SK-N-SH (cell line): ENCODE measurements at regions not wholly inside any gene's neighbourhood (a gene's known extent, or its start where the extent isn't known, plus 50 kb on each side); places are given as distances from the start of the nearest gene placed in this dataset.

ENCODE experiments used
- CTCF ChIA-PET: fragments of 300-600, 350-600 bp; formaldehyde crosslinking; extraction: SDS; loops from one replicate; lab custom pipeline; 2021; lab: Yijun Ruan, JAX
- POLR2A ChIA-PET: fragments of 350-600 bp; sonication (Branson Sonifier 250); formaldehyde crosslinking; extraction: SDS; loops from one replicate; lab custom pipeline; 2020; ENCODE audit warnings: antibody characterized with exemption, inconsistent platforms; lab: Yijun Ruan, JAX
- DNase-seq: peaks from one replicate; pipeline ENCODE4 v3.0.0; 2012
- H2AFZ ChIP-seq: fragments of 200-600 bp; sonication (generic); 2 replicates; pipeline ENCODE4 v1.8.1; 2016; ENCODE audit warnings: antibody characterized with exemption, mild to moderate bottlenecking, low read depth
- H3F3A ChIP-seq: fragments of 200-600 bp; sonication (generic); replicated peaks from 2 replicates; pipeline ENCODE3; 2016; ENCODE audit warnings: antibody characterized with exemption, mild to moderate bottlenecking; ENCODE audit not compliant: insufficient read depth
- H3K27ac ChIP-seq, 2 experiments: fragments of 200-500 bp in 1 of 2; fragments of 200-600 bp in 1 of 2; sonication (Bioruptor generic) in 1 of 2; sonication (generic), shearing (Covaris generic) in 1 of 2; 2 replicates each; pipeline versions ENCODE4 v1.5.1 to v1.6.1; 2014 to 2016; ENCODE audit warnings: low read depth in 2 of 2, inconsistent platforms in 1 of 2, low read length in 1 of 2, mild to moderate bottlenecking in 1 of 2, mixed read lengths in 1 of 2
- H3K27me3 ChIP-seq: fragments of 200-600 bp; sonication (generic), shearing (Covaris generic); 2 replicates; pipeline ENCODE4 v1.6.1; 2016; ENCODE audit warnings: mixed run types; ENCODE audit not compliant: insufficient read depth
- H3K36me3 ChIP-seq, 2 experiments: fragments of 200-500 bp in 1 of 2; fragments of 200-600 bp in 1 of 2; sonication (Bioruptor generic) in 1 of 2; sonication (generic) in 1 of 2; replicated peaks in 1 of 2; 2 replicates each; pipeline versions ENCODE3 to v1.5.1; 2014 to 2016; ENCODE audit warnings: low read length in 1 of 2, mild to moderate bottlenecking in 1 of 2; ENCODE audit not compliant: insufficient read depth in 2 of 2, control insufficient read depth in 1 of 2
- H3K4me1 ChIP-seq, 2 experiments: fragments of 200-500 bp in 1 of 2; fragments of 200-600 bp in 1 of 2; sonication (Bioruptor generic) in 1 of 2; sonication (generic), shearing (Covaris generic) in 1 of 2; 2 replicates each; pipeline versions ENCODE4 v1.5.1 to v1.6.1; 2014 to 2016; ENCODE audit warnings: low read depth in 1 of 2, low read length in 1 of 2, mixed run types in 1 of 2; ENCODE audit not compliant: insufficient read depth in 2 of 2, control insufficient read depth in 1 of 2
- H3K4me2 ChIP-seq: fragments of 200-600 bp; sonication (generic), shearing (Covaris generic); 2 replicates; pipeline ENCODE4 v1.6.1; 2017; ENCODE audit warnings: mixed run types
- H3K4me3 ChIP-seq, 2 experiments: fragments of 200-500 bp in 1 of 2; fragments of 200-600 bp in 1 of 2; sonication (Bioruptor generic) in 1 of 2; sonication (generic), shearing (Covaris generic) in 1 of 2; 2 replicates each; pipeline versions ENCODE4 v1.5.1 to v1.8.1; 2014 to 2016; ENCODE audit warnings: low read depth in 2 of 2, inconsistent platforms in 1 of 2, low read length in 1 of 2, mild to moderate bottlenecking in 1 of 2, mixed read lengths in 1 of 2, moderate library complexity in 1 of 2
- H3K79me2 ChIP-seq: fragments of 200-600 bp; sonication (generic); 2 replicates; pipeline ENCODE4 v1.8.1; 2017; ENCODE audit warnings: mild to moderate bottlenecking; ENCODE audit not compliant: insufficient read depth
- H3K9ac ChIP-seq: fragments of 200-600 bp; sonication (generic); 2 replicates; pipeline ENCODE4 v1.6.1; 2017; ENCODE audit warnings: mixed run types
- H3K9me2 ChIP-seq: fragments of 200-600 bp; sonication (generic); 2 replicates; pipeline ENCODE4 v1.6.1; 2017; ENCODE audit warnings: mixed run types
- H3K9me3 ChIP-seq: fragments of 200-600 bp; sonication (generic); 2 replicates; pipeline ENCODE4 v1.6.1; 2017; ENCODE audit warnings: mixed run types, mild to moderate bottlenecking, moderate library complexity
- H4K20me1 ChIP-seq: fragments of 200-600 bp; sonication (generic); 2 replicates; pipeline ENCODE4 v1.6.1; 2017; ENCODE audit warnings: mild to moderate bottlenecking, mixed run types; ENCODE audit not compliant: insufficient read depth
- ELF1 ChIP-seq: IDR thresholded peaks from 2 replicates; pipeline ENCODE4 v1.4.0; 2012
- EZH2phosphoT487 ChIP-seq: fragments of 200-600 bp; sonication (generic); IDR thresholded peaks from 2 replicates; pipeline ENCODE4 v1.6.1; 2017; ENCODE audit warnings: low read depth, mixed run types, mild to moderate bottlenecking, antibody characterized with exemption, moderate library complexity, borderline replicate concordance
- FOSL2 ChIP-seq: IDR thresholded peaks from 2 replicates; pipeline ENCODE4 v1.4.0; 2012; ENCODE audit warnings: low read depth, mild to moderate bottlenecking, moderate library complexity, borderline replicate concordance
- FOXJ3 ChIP-seq: sonication (generic); formaldehyde crosslinking; IDR thresholded peaks from 2 replicates; pipeline ENCODE4 v1.5.1; 2020; ENCODE audit warnings: mild to moderate bottlenecking, missing genetic modification reagents
- FOXM1 ChIP-seq: IDR thresholded peaks from 2 replicates; pipeline ENCODE4 v1.4.0; 2012; ENCODE audit warnings: low read depth, mild to moderate bottlenecking
- GABPA ChIP-seq: IDR thresholded peaks from 2 replicates; pipeline ENCODE4 v1.4.0; 2012; ENCODE audit warnings: low read depth, mild to moderate bottlenecking
- GATA2 ChIP-seq: sonication (generic); formaldehyde crosslinking; IDR thresholded peaks from 2 replicates; pipeline ENCODE4 v1.5.0; 2020; ENCODE audit warnings: mild to moderate bottlenecking, missing genetic modification reagents
- JUND ChIP-seq: IDR thresholded peaks from 2 replicates; pipeline ENCODE4 v1.4.0; 2012
- MEF2A ChIP-seq: IDR thresholded peaks from 2 replicates; pipeline ENCODE4 v1.4.0; 2012; ENCODE audit warnings: low read depth, borderline replicate concordance
- MXI1 ChIP-seq: IDR thresholded peaks from 2 replicates; pipeline ENCODE4 v1.6.1; 2012; ENCODE audit warnings: mild to moderate bottlenecking, low read depth, low read length, improper control_type of control experiment
- NFIC ChIP-seq: IDR thresholded peaks from 2 replicates; pipeline ENCODE4 v1.4.0; 2012; ENCODE audit warnings: borderline replicate concordance
- NRF1 ChIP-seq: IDR thresholded peaks from 2 replicates; pipeline ENCODE4 v1.6.1; 2012; ENCODE audit warnings: low read depth, mild to moderate bottlenecking, low read length
- RCOR1 ChIP-seq: fragments of 150-350 bp; IDR thresholded peaks from 2 replicates; pipeline ENCODE4 v1.6.1; 2017; ENCODE audit warnings: antibody characterized with exemption, low read length
- RFX5 ChIP-seq: IDR thresholded peaks from 2 replicates; pipeline ENCODE4 v1.6.1; 2012; ENCODE audit warnings: mild to moderate bottlenecking, improper control_type of control experiment, low read length
- RXRA ChIP-seq: IDR thresholded peaks from 2 replicates; pipeline ENCODE4 v1.4.0; 2012; ENCODE audit warnings: low read depth, mild to moderate bottlenecking, borderline replicate concordance
- TAF1 ChIP-seq: IDR thresholded peaks from 2 replicates; pipeline ENCODE4 v1.6.1; 2012; ENCODE audit warnings: low read depth, mild to moderate bottlenecking, low read length, moderate library complexity, borderline replicate concordance
- TCF12 ChIP-seq: IDR thresholded peaks from 2 replicates; pipeline ENCODE4 v1.4.0; 2012
- YY1 ChIP-seq: IDR thresholded peaks from 2 replicates; pipeline ENCODE4 v1.4.0; 2012; ENCODE audit warnings: low read depth, mild to moderate bottlenecking
- WGBS: methylation state at CpG from one replicate; pipeline ENCODE4 v1.1.6; 2017; ENCODE audit warnings: low lambda C conversion rate; 5-methylcytosine and 5-hydroxymethylcytosine counted together
- TF ChIP-seq, protein P1 (sequence below): IDR thresholded peaks from 2 replicates; pipeline ENCODE4; 2012
- TF ChIP-seq, protein P2 (sequence below): fragments of 150-350 bp; IDR thresholded peaks from 2 replicates; pipeline ENCODE4 v1.6.1; 2017; ENCODE audit warnings: antibody characterized with exemption, low read length, low read depth, borderline replicate concordance
- TF ChIP-seq, protein P3 (sequence below): IDR thresholded peaks from 2 replicates; pipeline ENCODE4 v1.4.0; 2012; ENCODE audit warnings: low read depth, borderline replicate concordance
- TF ChIP-seq, protein P4 (sequence below): fragments of 150-350 bp; IDR thresholded peaks from 2 replicates; pipeline ENCODE4 v1.6.1; 2016; ENCODE audit warnings: mild to moderate bottlenecking, low read depth, low read length

DNA sequence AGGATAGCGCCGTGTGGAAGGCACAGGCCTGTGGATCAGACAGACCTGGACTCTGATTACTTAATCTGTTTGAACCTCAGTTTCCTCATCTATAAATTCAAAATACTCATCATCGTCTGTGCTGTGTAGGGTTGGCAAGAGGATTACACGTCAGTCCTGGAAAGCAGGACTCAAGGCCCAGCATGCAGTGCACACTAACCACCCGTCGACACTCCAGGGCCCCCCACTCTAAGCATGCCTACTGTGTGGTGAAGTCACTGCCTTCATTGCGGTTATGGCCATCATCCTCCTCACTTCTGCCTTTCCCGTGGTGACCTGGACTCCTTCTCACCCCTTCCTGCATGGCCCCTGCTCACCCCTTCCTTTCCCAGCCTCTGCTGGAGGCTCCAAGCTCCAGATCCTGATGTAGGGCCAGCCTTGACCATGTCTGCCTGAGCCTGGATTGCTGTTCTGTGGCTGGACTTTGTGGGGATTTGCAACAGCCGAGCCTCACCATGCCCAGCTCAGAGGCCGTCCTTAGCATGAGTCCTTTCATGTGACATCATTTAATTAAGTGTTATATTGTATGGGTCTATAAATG is 1158.0 kb downstream of the TBC1D22A start:
- CTCF ChIA-PET: no interaction called here

DNA sequence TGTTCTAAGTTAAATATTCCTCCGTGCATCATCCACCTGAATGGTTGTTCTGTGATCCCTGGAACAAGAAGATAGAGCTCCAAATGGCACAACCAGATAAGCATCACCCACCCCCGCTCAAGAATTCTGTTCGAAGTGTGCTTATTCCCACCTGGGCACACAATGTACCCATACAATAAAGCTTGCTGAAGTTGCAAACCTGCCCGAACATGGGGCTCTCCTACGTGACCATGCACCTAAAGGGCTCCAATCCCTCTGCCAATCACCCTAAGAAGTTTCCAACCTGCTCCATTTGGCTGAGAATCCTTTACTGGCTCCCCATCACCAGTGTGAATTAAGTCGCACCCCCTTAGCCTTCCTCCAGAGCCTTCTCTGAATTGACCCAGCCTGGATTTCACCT is 1157.4 kb downstream of the TBC1D22A start:
- WGBS: 20% methylated on average over 6 of the region's 6 CpGs
- H3K36me3 ChIP-seq: no peaks in the 10 kb centered on the region
- ChIA-PET POLR2A (no interaction called here), CTCF (no interaction called here)
- no peaks in the 10 kb centered on the region for H3F3A ChIP-seq
- no peak overlapping the region for H3K4me3 ChIP-seq
- H3K9me2 ChIP-seq: no peaks in the 10 kb centered on the region
- TF ChIP-seq TAF1 (no peak), NRF1 (no peak), GABPA (no peak), RCOR1 (no peak), EZH2phosphoT487 (no peak), FOXJ3 (CRISPR knock-in tag) (no peak), FOSL2 (no peak), MEF2A (no peak), TCF12 (no peak), ELF1 (no peak), FOXM1 (no peak), GATA2 (CRISPR knock-in tag) (no peak), NFIC (no peak), JUND (no peak), RXRA (no peak), RFX5 (no peak)
- TF ChIP-seq, protein P1, sequence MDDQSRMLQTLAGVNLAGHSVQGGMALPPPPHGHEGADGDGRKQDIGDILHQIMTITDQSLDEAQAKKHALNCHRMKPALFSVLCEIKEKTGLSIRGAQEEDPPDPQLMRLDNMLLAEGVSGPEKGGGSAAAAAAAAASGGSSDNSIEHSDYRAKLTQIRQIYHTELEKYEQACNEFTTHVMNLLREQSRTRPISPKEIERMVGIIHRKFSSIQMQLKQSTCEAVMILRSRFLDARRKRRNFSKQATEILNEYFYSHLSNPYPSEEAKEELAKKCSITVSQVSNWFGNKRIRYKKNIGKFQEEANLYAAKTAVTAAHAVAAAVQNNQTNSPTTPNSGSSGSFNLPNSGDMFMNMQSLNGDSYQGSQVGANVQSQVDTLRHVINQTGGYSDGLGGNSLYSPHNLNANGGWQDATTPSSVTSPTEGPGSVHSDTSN: no peak
- no peaks in the 10 kb centered on the region for H3K79me2 ChIP-seq
- no peak for DNase-seq
- H3K4me1 ChIP-seq: no peaks in the 10 kb centered on the region
- H3K27me3 ChIP-seq: no peaks in the 10 kb centered on the region
- H3K4me2 ChIP-seq: no peak overlapping the region
- H3K9ac ChIP-seq: no peak overlapping the region
- no peaks in the 10 kb centered on the region for H4K20me1 ChIP-seq
- H3K9me3 ChIP-seq: no peaks in the 10 kb centered on the region
- H2AFZ ChIP-seq: no peak overlapping the region
- H3K27ac ChIP-seq: no peak overlapping the region

More for the DNA sequence above, 1158.0 kb downstream of the TBC1D22A start:
- POLR2A ChIA-PET: no interaction called here
- Histone ChIP-seq H3K27ac (no peak overlapping the region), H3K36me3 (no peaks in the 10 kb centered on the region), H3K4me3 (no peak overlapping the region), H3K9ac (no peak overlapping the region), H3F3A (no peaks in the 10 kb centered on the region), H4K20me1 (no peaks in the 10 kb centered on the region), H3K9me2 (no peaks in the 10 kb centered on the region), H3K9me3 (no peaks in the 10 kb centered on the region), H3K27me3 (no peaks in the 10 kb centered on the region), H3K4me2 (no peak overlapping the region), H2AFZ (no peak overlapping the region), H3K79me2 (no peaks in the 10 kb centered on the region), H3K4me1 (no peaks in the 10 kb centered on the region)
- WGBS: 8% methylated on average over 10 of the region's 10 CpGs
- no peak for DNase-seq
- TF ChIP-seq RXRA (no peak), NRF1 (no peak), YY1 (no peak), TAF1 (no peak), MXI1 (no peak), FOSL2 (no peak)
- TF ChIP-seq, protein P2, sequence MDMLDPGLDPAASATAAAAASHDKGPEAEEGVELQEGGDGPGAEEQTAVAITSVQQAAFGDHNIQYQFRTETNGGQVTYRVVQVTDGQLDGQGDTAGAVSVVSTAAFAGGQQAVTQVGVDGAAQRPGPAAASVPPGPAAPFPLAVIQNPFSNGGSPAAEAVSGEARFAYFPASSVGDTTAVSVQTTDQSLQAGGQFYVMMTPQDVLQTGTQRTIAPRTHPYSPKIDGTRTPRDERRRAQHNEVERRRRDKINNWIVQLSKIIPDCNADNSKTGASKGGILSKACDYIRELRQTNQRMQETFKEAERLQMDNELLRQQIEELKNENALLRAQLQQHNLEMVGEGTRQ: no peak
- TF ChIP-seq, protein P3, sequence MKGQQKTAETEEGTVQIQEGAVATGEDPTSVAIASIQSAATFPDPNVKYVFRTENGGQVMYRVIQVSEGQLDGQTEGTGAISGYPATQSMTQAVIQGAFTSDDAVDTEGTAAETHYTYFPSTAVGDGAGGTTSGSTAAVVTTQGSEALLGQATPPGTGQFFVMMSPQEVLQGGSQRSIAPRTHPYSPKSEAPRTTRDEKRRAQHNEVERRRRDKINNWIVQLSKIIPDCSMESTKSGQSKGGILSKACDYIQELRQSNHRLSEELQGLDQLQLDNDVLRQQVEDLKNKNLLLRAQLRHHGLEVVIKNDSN: no peak
- TF ChIP-seq, protein P4, sequence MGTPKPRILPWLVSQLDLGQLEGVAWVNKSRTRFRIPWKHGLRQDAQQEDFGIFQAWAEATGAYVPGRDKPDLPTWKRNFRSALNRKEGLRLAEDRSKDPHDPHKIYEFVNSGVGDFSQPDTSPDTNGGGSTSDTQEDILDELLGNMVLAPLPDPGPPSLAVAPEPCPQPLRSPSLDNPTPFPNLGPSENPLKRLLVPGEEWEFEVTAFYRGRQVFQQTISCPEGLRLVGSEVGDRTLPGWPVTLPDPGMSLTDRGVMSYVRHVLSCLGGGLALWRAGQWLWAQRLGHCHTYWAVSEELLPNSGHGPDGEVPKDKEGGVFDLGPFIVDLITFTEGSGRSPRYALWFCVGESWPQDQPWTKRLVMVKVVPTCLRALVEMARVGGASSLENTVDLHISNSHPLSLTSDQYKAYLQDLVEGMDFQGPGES: no peak
- TF ChIP-seq, protein P1: no peak
